NB4 (cell line): ENCODE measurements at regions not wholly inside any gene's neighbourhood (a gene's known extent, or its start where the extent isn't known, plus 50 kb on each side); places are given as distances from the start of the nearest gene placed in this dataset.

Experiments
- DNase-seq: peaks from one replicate; pipeline ENCODE4 v3.0.0; 2010; ENCODE audit warnings: low read depth
- H3K4me3 ChIP-seq: one replicate; pipeline ENCODE4 v1.5.1; 2011; ENCODE audit warnings: mild to moderate bottlenecking, low read depth, low read length, moderate library complexity
- MYC ChIP-seq: IDR thresholded peaks from 2 replicates; pipeline ENCODE4 v1.6.1; 2011; ENCODE audit warnings: low read depth, low read length
- POLR2A ChIP-seq: IDR thresholded peaks from 2 replicates; pipeline ENCODE4 v1.6.1; 2011; ENCODE audit warnings: mild to moderate bottlenecking; ENCODE audit not compliant: insufficient read length; ENCODE audit errors: extremely low read depth
- TF ChIP-seq, protein P1 (sequence below): IDR thresholded peaks from one replicate; pipeline ENCODE4 v1.5.1; 2012; ENCODE audit warnings: low read depth, low read length
- TF ChIP-seq, protein P2 (sequence below): IDR thresholded peaks from 2 replicates; pipeline ENCODE4 v1.6.1; 2011; ENCODE audit warnings: low read depth, low read length

DNA sequence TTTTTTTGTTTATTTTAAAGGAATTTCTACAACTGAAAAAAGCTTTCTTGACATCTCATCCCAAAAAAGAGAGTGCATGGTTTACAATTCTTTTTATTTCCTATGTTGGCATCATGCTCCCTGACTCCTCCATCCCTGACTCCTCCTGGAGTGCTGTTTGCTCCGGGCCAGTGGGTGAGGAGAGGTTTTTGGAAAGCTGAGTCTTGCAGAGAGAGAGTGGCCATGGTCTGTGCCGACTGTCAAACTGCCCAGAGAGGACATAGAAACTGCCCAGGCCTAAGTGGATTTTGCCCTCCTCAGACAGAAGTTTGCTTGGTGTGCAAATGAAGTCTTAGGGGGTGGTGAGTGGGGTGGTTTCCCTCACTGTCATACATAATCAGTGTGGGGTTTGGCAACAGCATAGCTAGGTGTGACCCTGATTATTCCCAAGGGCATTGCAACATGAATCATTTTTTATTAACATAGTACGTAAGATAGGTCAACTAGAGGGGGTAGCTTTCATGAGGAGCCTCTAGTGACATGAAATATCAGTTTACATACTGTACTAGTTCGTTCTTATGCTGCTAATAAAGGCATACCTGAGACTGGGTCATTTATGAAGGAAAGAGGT, 179.8 kb upstream of the UBL3 start:
- H3K4me3 ChIP-seq: no peak overlapping the region
- DNase-seq: no peak
- TF ChIP-seq POLR2A: no peak
- TF ChIP-seq, protein P1, sequence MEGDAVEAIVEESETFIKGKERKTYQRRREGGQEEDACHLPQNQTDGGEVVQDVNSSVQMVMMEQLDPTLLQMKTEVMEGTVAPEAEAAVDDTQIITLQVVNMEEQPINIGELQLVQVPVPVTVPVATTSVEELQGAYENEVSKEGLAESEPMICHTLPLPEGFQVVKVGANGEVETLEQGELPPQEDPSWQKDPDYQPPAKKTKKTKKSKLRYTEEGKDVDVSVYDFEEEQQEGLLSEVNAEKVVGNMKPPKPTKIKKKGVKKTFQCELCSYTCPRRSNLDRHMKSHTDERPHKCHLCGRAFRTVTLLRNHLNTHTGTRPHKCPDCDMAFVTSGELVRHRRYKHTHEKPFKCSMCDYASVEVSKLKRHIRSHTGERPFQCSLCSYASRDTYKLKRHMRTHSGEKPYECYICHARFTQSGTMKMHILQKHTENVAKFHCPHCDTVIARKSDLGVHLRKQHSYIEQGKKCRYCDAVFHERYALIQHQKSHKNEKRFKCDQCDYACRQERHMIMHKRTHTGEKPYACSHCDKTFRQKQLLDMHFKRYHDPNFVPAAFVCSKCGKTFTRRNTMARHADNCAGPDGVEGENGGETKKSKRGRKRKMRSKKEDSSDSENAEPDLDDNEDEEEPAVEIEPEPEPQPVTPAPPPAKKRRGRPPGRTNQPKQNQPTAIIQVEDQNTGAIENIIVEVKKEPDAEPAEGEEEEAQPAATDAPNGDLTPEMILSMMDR: no peak
- TF ChIP-seq, protein P2, sequence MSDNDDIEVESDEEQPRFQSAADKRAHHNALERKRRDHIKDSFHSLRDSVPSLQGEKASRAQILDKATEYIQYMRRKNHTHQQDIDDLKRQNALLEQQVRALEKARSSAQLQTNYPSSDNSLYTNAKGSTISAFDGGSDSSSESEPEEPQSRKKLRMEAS: no peak
- no peak for TF ChIP-seq MYC

DNA sequence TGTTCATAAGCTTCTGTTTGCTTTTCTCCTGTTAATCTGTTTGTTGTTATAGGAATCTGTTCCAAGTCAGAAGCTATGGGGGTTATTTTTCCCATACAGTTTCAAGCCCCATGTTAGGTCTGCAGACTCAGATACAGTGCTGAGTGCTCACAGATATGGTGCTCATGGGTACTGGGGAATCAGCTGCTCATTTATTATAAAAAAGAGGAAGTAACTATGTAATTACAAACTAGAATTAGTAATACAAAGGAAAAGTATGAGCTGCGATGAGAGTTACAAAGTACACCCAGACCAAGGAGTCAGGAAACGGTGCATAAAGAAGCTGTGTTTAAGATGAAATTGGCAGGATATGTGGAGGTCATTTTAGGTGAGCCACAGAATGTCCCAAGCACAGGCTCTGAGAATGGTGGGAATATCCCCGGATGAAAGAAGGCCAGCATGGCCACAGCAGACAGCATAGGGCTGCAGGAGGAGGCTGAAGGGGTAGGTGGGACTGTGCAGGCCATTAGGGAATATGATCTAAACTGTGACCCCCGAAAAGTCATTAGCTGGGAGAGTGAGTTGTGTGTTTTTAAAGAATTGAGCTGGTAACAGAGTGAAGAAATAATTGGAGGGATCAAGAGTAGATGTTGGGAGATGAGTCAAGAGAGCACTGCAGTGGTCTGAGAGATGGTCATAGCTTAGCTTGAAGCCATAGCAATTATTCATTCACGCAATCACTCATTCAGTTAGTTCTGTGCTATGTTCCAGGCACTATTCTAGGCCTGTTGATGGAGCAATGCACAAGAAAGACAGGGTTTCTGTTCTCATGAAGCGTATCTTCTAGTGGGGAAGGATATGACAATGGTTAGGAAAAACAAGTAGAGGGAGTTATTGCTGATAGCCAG, 177.4 kb upstream of the UBL3 start:
- no peak for DNase-seq
- H3K4me3 ChIP-seq: no peak overlapping the region
- TF ChIP-seq, protein P1: no peak
- TF ChIP-seq MYC: no peak

DNA sequence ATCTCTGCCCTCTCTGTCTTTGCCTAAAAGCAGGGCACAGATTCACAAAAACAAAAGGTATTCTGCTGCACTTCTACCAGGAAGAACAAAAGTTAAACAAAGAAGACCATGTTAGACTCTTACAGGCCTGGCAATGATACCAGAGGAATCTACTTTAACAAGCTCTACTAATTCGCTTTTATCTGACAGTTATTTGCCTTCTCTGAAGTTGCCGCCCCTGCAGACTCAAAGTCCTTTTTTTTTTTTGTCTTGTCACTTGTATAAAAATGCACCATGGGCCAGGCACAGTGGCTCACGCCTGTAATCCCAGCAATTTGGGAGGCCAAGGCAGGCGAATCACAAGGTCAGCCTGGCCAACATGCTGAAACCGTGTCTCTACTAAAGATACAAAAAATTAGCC, 176.5 kb upstream of the UBL3 start:
- no peak overlapping the region for H3K4me3 ChIP-seq
- TF ChIP-seq POLR2A: no peak
- no peak for TF ChIP-seq MYC
- TF ChIP-seq, protein P2: no peak
- TF ChIP-seq, protein P1: no peak
- DNase-seq: no peak

DNA sequence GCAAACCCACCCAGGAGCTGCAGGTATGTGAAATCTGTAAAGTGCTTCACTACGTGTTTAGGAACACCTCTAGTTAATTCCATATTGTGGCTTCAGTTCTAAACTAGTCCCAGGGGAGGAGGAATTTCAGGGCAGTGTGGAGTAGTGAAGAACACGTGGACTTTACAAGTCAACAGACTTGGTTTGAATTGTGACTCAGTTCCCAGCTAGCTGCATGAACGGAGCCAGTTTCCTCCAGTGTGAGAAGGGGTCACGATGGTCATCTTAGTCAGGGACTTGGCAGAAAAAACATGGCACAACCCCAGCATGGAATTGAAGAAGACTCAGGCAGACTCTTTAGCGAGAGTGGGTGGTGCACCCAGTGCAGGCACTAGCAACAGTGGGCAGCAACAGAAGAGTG, 175.7 kb upstream of the UBL3 start:
- TF ChIP-seq POLR2A (no peak), MYC (no peak)
- TF ChIP-seq, protein P2: no peak
- DNase-seq: no peak
- no peak overlapping the region for H3K4me3 ChIP-seq

DNA sequence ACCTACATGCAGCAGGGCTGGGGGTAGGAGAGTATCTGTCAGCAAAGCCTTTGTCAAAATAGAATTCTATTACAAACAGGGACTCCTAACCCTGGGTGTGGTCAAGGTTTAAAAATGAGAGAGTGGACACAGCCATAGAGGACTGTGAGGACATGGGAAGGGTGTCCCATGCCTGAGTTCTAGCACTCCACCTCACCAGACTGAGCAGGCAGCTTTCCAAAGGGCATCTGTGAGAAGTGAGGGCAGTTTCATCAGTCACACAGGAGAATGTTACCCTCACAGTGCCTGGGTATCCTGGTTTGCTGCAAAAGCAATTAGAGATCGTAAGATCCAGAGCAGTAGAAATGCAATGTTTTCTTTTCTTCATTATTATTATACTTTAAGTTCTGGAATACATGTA, 174.9 kb upstream of the UBL3 start:
- no peak overlapping the region for H3K4me3 ChIP-seq
- TF ChIP-seq, protein P1: no peak
- TF ChIP-seq, protein P2: no peak
- TF ChIP-seq MYC (no peak), POLR2A (no peak)
- DNase-seq: no peak

DNA sequence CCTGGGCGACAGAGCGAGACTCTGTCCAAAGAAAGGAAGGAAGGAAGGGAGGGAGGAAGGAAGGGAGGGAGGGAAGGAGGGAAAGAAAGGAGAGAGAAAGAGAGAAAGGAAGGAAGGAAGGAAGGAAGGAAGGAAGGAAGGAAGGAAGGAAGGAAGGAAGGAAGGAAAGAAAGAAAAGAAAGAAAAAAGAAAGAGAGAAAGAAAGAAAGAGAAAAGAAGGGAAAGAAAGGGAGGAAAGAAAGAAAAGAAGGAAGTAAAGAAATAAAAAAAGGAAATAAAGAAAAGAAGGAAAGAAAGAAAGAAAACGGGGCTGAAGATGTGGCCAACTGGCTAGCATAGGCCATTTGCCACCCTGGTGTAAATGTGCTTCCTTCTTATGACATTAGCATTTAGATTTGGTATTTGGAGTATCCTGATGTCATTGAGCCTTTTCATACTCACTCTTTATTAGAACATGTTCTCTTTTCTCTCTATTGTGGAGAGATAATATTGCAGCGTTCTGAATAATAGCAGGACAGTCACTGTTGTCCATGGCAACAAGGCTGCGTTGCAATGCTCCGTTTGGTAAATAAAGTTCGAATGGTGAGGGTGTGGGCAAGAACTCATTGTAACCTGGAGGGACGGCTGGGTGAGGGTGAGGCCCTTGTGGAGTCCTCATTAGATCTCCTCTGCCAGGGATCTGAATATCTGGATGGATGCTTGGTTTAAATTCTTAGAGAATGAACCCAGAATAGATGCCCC, 173.9 kb upstream of the UBL3 start:
- TF ChIP-seq, protein P2: no peak
- TF ChIP-seq POLR2A (no peak), MYC (no peak)
- TF ChIP-seq, protein P1: no peak
- DNase-seq: no peak
- H3K4me3 ChIP-seq: no peak overlapping the region
